GM19452 (cell line): ENCODE measurements at regions not wholly inside any gene's neighbourhood (a gene's known extent, or its start where the extent isn't known, plus 50 kb on each side); places are given as distances from the start of the nearest gene placed in this dataset.
"Not testable (repeated sequence)": the region's sequence is repeated elsewhere in the genome, so short reads cannot be mapped to it uniquely, and the experiment has no call there.

Experiments
- ATAC-seq: cut with Tn5 transposase; IDR thresholded peaks from one replicate; pipeline ENCODE4 v1.9.1; 2021; ENCODE audit not compliant: unreplicated experiment

DNA sequence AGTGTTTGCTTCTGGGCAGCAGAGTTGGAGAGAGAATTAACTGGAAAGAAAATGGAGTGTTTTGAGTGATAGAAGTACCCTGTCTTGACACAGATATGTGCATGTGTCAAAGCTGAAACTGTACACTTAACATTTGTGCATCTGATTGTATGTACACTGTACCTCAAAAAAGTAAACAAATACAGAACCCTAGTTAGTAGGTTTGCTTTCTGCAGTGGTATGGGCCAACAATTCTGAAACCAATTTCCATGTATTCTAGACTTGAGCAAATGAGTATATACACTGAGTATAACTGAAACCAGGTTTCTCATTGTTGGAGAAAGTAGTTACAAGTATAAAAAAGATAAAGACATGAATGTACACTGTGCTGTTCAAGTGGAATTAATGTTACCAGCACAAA is 52.4 kb downstream of the ELAPOR2 start:
- ATAC-seq: no peak

DNA sequence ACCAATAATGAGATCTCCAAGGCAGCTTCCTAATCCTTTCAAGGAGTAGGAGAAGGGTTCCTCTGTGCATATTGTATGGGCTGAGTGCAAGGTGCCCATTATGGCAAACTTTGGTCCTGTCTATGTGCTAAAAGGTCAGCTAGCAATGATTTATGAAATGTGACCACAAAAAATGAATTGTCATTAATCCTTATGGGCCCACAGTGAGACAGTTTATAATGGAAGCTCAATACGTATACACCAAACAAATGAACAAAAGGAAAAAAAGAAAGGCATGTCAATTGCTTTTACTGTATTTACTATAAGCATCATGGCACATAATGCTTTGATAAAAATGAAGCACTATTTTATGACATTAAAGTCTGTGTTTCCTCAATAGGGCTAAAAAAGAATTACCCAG is 54.5 kb downstream of the ELAPOR2 start:
- no peak for ATAC-seq

DNA sequence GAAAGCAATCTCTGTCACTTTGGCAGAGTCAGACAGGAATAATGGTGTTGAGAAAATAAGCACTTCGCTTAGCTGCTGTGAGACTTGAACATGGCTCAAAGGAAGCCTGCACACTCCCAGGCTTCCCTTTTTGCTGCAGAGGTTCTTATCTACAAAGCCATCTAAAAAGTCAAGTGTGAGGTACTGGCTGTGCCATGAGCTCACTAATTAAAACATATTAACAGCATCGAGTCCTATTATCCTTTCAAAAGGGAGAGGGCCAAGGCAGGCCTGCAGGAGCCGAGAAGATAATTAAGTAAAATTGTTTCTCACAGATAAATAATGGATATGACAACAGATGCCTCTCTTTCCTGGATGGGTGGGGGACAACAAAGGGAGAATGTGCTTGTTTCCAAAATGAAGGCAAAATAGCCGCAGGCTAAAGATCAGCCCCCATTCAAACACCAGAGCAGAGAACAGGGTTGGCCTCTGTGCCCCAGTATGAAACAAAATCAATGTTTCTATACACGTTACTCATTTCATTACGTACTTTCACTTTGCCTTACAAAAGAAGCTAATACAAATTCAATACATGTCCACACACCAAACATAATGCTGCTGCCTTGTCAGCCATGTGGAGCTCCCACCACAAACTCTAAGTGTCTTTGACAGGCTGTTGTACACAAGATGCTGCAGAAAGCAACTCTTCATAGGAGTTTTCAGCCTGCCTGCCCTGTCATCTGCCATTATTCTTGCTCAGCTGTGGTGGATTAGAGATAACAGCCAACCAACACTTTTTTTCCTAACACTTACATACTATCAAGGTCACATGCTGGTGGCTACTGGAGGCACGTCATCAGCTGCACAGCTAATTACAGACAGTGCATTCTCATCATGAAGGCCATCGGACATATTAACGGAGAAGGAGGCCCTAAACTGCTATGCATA is 55.3 kb downstream of the ELAPOR2 start:
- ATAC-seq: no peak

DNA sequence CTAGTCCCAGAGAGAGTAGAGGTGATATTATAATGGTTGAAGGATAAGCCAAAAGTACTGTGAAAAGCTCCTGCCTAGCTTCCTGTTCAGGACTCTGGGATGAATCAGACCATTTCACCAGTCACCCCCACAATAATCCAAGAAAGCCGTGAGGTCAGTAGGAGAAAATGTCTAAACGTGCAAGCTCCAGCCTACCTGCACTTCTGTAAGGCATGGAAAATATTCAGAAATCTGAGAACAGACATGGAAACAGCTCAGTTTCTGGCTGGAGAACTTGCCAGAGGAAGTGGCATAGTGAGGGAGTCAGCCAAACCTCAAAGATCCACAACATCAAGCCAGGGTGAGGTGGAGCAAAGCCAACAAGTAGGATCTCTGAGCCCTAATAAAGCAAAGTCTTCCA is 58.2 kb downstream of the ELAPOR2 start:
- ATAC-seq: no peak

DNA sequence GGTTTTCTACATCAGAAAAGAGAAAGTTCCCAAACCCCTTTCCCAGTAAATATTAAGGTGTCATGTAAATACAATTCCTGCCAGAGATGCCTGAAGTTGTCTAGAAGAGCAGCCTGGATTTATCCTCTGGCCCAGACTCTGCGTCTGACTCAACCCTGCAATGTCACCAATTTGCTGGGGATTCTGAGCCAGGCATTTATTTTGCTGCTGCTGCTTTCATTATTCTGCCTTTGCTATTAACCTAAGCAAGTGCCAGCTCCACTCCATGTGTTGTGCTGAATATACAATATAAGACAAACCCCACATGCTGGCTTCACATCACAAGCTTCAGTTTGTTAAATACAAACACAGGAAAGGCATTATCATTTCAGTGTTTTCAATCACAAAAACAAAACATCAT is 59.1 kb downstream of the ELAPOR2 start:
- ATAC-seq: no peak

DNA sequence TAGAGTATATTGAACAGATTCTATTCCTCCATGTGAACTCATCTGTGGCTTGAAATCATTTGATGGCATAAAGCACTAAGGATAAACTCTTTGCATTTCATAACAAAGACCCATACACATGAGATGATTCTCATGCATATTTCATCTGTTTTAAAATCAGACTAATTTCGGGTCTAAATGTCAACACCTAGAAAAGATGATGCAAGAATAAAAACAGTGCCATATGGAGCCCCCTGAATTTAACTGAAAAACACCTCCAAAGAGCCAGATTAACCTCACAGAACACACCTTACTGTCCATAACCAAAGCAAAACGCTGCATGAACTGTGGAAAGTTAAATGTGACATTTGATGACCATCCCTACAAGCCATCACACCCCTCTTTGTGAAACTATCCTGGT is 59.7 kb downstream of the ELAPOR2 start:
- ATAC-seq: no peak

DNA sequence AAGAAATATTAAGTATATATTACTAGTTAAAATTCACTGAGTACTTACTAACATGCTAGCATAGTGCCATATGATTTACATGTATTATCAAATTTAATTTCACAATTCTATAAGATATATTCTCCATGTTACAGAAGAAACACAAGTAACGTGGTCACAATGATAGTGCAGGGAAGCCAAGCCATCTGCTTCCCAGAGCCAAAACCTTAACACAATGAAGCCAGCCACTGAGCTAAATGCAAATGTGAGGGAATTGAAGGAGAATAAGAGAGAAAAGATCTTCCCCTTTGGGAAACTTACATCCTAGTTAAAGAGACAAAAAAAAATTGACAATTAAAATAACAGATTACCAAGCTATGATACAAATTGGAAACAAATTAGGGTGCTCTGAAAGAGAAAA is 63.6 kb downstream of the ELAPOR2 start:
- ATAC-seq: no peak

DNA sequence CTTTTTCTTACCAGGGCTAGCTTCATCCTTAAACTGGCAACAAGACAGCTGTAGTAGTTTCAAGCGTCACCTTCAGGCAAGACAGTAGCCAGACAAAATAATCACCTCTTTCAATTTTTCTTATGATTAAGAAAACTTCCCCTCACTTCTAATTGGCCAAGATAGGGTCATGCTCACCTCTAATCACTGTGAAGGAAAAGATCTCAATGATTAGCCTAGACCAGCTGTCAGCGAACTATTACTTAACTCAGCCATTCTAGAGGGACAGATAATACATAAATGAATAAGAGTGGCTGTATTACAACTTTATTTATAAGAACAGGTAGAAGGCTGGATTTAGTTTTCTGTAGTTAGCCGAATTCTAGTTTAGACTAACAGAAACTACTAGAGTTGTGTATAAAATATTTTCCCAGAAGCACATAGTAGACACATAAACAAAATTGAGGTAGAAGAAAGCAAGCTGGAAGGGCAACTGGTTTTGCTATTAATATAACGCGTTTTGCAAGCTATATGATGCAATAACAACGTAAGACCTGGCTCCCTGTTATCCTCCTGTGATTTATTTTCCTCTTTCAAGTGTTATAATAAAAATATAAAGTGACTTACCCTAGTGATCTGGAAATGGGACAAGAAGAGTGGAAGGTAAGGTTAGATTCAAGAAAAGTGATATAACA is 64.3 kb downstream of the ELAPOR2 start:
- ATAC-seq: no peak

DNA sequence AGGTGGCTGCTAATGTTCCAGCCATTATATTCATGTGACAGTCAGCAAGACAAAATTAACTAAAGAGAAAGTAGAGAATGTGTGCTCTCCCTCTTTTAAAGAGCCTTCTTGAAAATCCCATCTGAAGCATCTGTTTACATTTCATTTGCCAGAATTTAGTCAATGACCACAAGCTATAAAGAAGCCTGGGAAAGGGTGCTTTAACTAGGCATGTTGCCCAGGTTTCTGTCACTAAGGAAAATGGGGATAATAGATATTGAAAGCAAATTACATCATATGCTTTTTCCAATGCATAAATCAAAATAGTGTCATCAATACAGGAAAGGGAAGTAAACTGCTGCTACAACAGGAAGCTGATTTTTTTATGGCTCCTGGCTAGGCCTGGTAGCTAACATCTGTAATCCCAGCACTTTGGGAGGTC is 67.7 kb downstream of the ELAPOR2 start:
- ATAC-seq: peak; percentile 44

DNA sequence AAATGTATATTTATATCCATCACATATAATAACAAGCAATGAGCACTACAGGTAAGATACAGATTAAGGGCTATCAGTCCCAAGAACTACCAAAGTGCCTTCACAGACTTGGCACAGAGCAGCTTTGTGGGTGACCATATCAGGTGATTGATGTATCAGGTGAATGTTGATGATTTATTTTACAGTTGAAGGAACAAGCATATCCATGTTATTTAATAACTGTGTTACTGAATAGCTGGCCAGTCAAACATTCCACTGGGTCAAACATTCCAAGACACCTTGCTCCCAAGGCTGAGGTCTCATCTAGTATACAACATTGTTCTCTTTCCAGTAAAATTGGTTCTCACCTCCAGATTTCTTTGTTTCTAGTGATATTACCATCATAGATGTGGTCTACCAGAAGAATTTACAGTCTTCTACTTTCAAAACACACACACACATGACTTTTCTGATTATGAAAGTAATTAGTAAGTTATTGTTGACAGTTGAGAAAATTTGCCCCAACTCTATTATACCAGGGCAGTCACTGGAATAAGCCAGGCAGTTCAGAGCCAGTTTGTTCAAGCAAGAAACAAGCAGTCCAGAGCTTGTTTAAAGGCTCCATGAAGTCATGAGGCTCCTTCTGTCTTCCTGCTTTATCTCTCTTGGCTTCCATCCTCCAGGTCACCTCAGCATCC is 68.2 kb downstream of the ELAPOR2 start:
- ATAC-seq: peak; percentile 93

DNA sequence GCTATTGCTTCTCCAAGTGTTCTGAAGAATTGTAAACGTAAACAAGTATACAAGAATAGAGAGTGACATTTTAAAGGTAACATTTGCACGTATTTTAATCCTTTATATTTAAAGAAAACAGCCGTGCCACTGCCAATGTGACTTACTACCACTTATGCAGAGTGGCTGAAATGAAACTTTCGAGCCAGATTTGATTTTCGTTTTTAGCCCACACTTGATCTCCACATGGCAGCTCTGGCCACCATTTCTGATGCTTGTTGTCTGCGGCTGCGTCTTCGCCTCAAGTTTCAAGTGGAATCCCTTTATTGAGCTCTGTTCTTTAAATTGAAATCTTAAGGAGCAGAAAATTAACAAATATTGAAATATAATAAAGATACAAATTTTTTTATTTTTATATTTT is 70.0 kb downstream of the ELAPOR2 start:
- ATAC-seq: no peak

DNA sequence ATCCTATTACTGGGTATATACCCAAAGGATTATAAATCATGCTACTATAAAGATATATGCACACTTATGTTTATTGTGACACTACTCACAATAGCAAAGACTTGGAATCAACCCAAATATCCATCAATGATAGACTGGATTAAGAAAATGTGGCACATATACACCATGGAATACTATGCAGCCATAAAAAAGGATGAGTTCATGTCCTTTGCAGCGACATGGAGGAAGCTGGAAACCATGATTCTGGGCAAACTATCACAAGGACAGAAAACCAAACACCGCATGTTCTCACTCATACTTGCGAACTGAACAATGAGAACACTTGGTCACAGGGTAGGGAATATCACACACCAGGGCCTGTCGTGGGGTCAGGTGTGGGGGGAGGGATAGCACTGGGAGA is 71.6 kb downstream of the ELAPOR2 start:
- not testable (repeated sequence) for ATAC-seq

DNA sequence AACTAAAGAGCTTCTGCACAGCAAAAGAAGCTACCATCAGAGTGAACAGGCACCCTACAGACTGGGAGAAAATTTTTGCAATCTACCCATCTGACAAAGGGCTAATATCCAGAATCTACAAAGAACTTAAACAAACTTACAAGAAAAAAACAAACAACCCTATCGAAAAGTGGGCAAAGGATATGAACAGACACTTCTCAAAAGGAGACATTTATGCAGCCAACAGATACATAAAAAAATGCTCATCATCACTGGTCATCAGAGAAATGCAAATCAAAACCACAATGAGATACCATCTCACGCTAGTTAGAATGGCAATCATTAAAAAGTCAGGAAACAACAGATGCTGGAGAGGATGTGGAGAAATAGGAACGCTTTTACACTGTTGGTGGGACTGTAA is 72.1 kb downstream of the ELAPOR2 start:
- not testable (repeated sequence) for ATAC-seq

DNA sequence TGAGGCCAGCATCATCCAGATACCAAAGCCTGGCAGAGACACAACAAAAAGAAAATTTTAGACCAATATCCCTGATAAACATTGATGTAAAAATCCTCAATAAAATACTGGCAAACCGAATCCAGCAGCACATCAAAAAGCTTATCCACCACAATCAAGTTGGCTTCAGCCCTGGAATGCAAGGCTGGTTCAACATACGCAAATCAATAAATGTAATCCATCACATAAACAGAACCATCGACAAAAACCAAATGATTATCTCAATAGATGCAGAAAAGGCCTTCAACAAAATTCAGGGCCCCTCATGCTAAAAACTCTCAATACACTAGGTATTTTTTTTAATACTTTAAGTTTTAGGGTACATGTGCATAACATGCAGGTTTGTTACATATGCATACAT is 74.1 kb downstream of the ELAPOR2 start:
- ATAC-seq: not testable (repeated sequence)

DNA sequence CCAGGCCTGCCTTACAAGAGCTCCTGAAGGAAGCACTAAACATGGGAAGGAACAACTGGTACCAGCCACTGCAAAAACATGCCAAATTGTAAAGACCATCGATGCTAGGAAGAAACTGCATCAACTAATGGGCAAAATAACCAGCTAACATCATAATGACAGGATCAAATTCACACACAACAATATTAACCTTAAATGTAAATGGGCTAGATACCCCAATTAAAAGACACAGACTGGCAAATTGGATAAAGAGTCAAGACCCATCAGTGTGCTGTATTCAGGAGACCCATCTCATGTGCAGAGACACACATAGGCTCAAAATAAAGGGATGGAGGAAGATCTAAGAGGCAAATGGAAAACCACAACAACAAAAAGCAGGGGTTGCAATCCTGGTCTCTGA is 75.8 kb downstream of the ELAPOR2 start:
- not testable (repeated sequence) for ATAC-seq

DNA sequence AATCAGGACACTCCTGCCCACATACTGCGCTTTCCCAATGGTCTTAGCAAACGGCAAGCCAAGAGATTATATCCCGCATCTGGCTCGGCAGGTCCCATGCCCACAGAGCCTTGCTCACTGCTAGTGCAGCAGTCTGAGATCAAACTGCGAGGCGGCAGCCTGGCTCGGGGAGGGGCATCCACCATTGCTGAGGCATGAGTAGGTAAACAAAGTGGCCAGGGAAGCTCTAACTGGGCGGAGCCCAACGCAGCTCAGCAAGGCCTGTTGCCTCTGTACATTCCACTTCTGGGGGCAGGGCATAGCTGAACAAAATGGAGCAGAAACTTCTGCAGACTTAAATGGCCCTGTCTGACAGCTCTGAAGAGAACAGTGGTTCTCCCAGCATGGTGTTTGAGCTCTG is 77.5 kb downstream of the ELAPOR2 start:
- not testable (repeated sequence) for ATAC-seq

DNA sequence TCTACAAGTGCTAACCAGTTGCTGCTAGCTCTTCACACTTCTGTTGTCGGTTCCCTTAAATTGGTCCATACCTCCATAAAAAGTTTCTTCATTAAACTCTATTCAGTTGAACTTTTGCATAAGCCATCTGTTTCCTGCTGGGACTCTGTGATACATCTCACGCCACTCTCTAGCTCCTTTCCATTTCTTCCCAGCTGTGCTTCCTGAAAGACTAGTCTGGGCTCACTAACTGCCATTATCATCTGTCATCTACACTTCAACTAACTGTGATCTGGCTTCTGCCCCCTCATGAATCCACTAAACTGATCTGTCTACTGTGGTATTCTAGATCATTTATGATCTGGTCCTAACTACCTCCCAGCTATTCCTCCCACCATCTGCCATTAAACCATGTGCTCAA is 78.3 kb downstream of the ELAPOR2 start:
- ATAC-seq: no peak

DNA sequence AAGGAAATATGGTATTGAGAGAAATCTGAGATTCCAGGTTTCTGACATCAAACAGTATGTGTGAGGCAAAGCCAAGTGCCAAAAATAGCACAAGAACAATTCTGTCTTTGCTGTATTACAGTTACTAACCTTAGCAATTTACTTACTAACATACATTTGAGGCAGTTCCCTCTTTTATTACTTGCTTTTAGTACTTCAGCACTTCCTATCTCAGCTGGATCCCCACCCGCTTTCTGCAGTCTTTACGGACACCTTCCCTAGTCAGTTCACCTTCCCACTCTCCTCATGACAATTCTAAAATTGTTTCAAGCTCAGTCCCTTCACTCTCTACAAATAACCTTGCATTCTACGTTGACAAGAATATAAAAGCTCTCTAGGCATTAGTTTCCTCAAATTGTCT is 79.2 kb downstream of the ELAPOR2 start:
- ATAC-seq: no peak

DNA sequence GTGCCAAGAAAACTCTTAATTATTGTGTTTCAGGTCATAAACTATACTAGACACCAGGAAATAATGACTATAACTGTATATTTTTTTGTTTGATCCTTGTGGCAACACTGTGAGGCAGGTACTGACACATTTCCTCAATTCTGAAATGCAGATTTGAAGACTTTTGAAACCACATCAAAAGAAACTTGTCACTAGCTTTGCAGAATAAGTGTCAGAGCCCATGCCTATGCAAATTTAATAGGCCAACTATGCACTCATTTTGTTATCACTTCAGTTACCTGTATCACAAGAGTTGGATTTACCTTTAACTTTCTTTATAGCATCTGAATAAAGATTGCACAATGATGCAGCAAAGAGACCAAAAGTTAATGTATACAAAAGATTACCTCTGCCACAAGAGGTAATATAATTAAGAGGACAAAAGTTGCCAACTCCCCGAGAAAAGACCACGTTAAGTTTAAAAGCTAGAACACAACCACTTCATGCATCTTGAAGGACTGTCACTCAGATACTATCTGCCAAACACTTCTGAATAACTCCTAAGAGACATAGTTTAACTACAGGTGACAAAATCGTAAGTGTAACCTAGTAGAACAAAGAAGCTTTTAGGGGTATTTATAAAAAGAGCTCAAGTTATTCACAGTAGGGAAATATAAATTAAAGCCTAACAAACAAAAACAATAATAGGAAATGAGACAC is 80.5 kb downstream of the ELAPOR2 start:
- ATAC-seq: peak; percentile 97

DNA sequence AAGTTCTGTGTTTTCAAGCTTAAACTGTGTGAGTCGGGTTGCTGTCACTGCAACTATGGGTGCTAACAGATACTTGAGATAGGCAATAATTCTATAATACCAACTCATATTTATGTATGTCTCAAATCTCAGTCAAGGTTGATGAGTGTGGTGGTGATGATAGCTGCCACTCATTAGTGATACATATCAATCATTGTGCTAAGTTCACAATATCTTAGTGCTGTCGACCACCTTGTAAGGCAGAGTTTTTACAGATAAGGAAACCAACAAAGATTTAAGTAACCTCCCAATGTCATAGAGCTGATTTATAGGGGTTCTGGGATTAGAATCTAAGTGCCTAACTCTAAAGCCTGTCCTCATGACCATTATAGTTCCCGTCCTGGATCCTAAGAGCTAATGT is 82.5 kb downstream of the ELAPOR2 start:
- no peak for ATAC-seq

DNA sequence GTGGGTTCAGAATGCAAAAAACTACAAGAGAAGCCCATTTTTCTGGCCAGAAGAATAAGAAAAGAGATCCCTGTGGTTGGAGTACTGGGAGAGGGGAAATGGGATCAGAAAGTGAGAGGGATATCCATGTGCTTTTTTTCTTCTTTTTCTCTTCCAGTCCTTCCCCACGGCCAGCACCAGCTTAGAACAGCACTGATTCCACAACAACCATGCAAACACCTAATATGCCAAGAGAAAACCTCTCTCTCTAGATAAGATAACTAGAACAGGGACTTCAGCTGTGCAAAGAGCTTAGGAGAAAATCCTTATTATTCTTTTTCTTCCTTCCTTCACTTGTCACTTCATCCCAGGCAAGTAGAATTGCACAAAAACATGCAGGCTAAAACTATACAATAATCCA is 83.5 kb downstream of the ELAPOR2 start:
- no peak for ATAC-seq
